ENCODE measurements at regions not wholly inside any gene's neighbourhood (a gene's known extent, or its start where the extent isn't known, plus 50 kb on each side); places are given as distances from the start of the nearest gene placed in this dataset.

GRCh38 chr18:30929718-30930117 is 112.8 kb downstream of the DSC3 start:
- in situ Hi-C loops (cut with HindIII; ENCODE audit: low pct_ligation_motif_present, low pct_unique_long_range_greater_than_20kb, low sequenced_read_pairs), result no loop called here
- DNase-seq, result no peak

GRCh38 chr18:30929065-30929464 is 113.5 kb downstream of the DSC3 start:
- in situ Hi-C loops (cut with HindIII; ENCODE audit: low pct_ligation_motif_present, low pct_unique_long_range_greater_than_20kb, low sequenced_read_pairs), result no loop called here
- no peak for DNase-seq

GRCh38 chr18:30927517-30928075 is 114.9 kb downstream of the DSC3 start:
- in situ Hi-C loops (cut with HindIII; ENCODE audit: low pct_ligation_motif_present, low pct_unique_long_range_greater_than_20kb, low sequenced_read_pairs), result no loop called here
- DNase-seq, result no peak

GRCh38 chr18:30927042-30927441 is 115.5 kb downstream of the DSC3 start:
- DNase-seq, result no peak
- in situ Hi-C loops (cut with HindIII; ENCODE audit: low pct_ligation_motif_present, low pct_unique_long_range_greater_than_20kb, low sequenced_read_pairs), result no loop called here

- no peak for DNase-seq
- in situ Hi-C loops (cut with HindIII; ENCODE audit: low pct_ligation_motif_present, low pct_unique_long_range_greater_than_20kb, low sequenced_read_pairs), result no loop called here
These were observed 116.7 kb downstream of the DSC3 start for GRCh38 chr18:30925795-30926194.

GRCh38 chr18:30920757-30921156 is 121.8 kb downstream of the DSC3 start:
- in situ Hi-C loops (cut with HindIII; ENCODE audit: low pct_ligation_motif_present, low pct_unique_long_range_greater_than_20kb, low sequenced_read_pairs), result no loop called here
- DNase-seq, result no peak

GRCh38 chr18:30920351-30920750 is 122.2 kb downstream of the DSC3 start:
- no peak for DNase-seq
- in situ Hi-C loops (cut with HindIII; ENCODE audit: low pct_ligation_motif_present, low pct_unique_long_range_greater_than_20kb, low sequenced_read_pairs), result no loop called here

- DNase-seq, result no peak
- in situ Hi-C loops (cut with HindIII; ENCODE audit: low pct_ligation_motif_present, low pct_unique_long_range_greater_than_20kb, low sequenced_read_pairs), result no loop called here
These were observed 124.9 kb downstream of the DSC3 start for GRCh38 chr18:30917651-30918050.

- peak; percentile 12 for DNase-seq
- in situ Hi-C loops (cut with HindIII; ENCODE audit: low pct_ligation_motif_present, low pct_unique_long_range_greater_than_20kb, low sequenced_read_pairs), result no loop called here
These were observed 127.1 kb downstream of the DSC3 start for GRCh38 chr18:30915336-30915988.

- DNase-seq, result no peak
- in situ Hi-C loops (cut with HindIII; ENCODE audit: low pct_ligation_motif_present, low pct_unique_long_range_greater_than_20kb, low sequenced_read_pairs), result no loop called here
These were observed 134.2 kb downstream of the DSC3 start for GRCh38 chr18:30908381-30908780.

GRCh38 chr18:30903566-30903965 is 139.0 kb downstream of the DSC3 start:
- DNase-seq, result peak; percentile 9
- in situ Hi-C loops (cut with HindIII; ENCODE audit: low pct_ligation_motif_present, low pct_unique_long_range_greater_than_20kb, low sequenced_read_pairs), result no loop called here

GRCh38 chr18:30889519-30890301 is 152.8 kb downstream of the DSC3 start:
- in situ Hi-C loops (cut with HindIII; ENCODE audit: low pct_ligation_motif_present, low pct_unique_long_range_greater_than_20kb, low sequenced_read_pairs), result no loop called here
- DNase-seq, result peak; percentile 17

- in situ Hi-C loops (cut with HindIII; ENCODE audit: low pct_ligation_motif_present, low pct_unique_long_range_greater_than_20kb, low sequenced_read_pairs), result no loop called here
- no peak for DNase-seq
These were observed 154.2 kb downstream of the DSC3 start for GRCh38 chr18:30888344-30888743.

GRCh38 chr18:30886998-30887397 is 155.5 kb downstream of the DSC3 start:
- DNase-seq, result no peak
- in situ Hi-C loops (cut with HindIII; ENCODE audit: low pct_ligation_motif_present, low pct_unique_long_range_greater_than_20kb, low sequenced_read_pairs), result no loop called here

GRCh38 chr18:30870466-30870865 is 172.1 kb downstream of the DSC3 start:
- in situ Hi-C loops (cut with HindIII; ENCODE audit: low pct_ligation_motif_present, low pct_unique_long_range_greater_than_20kb, low sequenced_read_pairs), result no loop called here

GRCh38 chr18:30862900-30863299 is 179.6 kb downstream of the DSC3 start:
- DNase-seq, result no peak
- in situ Hi-C loops (cut with HindIII; ENCODE audit: low pct_ligation_motif_present, low pct_unique_long_range_greater_than_20kb, low sequenced_read_pairs), result no loop called here

More at GRCh38 chr18:30870466-30870865, 172.1 kb downstream of the DSC3 start:
- DNase-seq, result no peak

GRCh38 chr18:30860741-30861140 is 181.8 kb downstream of the DSC3 start:
- DNase-seq, result no peak
- in situ Hi-C loops (cut with HindIII; ENCODE audit: low pct_ligation_motif_present, low pct_unique_long_range_greater_than_20kb, low sequenced_read_pairs), result no loop called here

- in situ Hi-C loops (cut with HindIII; ENCODE audit: low pct_ligation_motif_present, low pct_unique_long_range_greater_than_20kb, low sequenced_read_pairs), result no loop called here
- no peak for DNase-seq
These were observed 183.5 kb downstream of the DSC3 start for GRCh38 chr18:30859036-30859435.

GRCh38 chr18:30858560-30858959 is 184.0 kb downstream of the DSC3 start:
- no peak for DNase-seq

GRCh38 chr18:30855762-30856161 is 186.8 kb downstream of the DSC3 start:
- no peak for DNase-seq
- in situ Hi-C loops (cut with HindIII; ENCODE audit: low pct_ligation_motif_present, low pct_unique_long_range_greater_than_20kb, low sequenced_read_pairs), result no loop called here

More at GRCh38 chr18:30858560-30858959, 184.0 kb downstream of the DSC3 start:
- in situ Hi-C loops (cut with HindIII; ENCODE audit: low pct_ligation_motif_present, low pct_unique_long_range_greater_than_20kb, low sequenced_read_pairs), result no loop called here

All from ACHN (cell line).